Loucy (cell line): ENCODE measurements at regions not wholly inside any gene's neighbourhood (a gene's known extent, or its start where the extent isn't known, plus 50 kb on each side); places are given as distances from the start of the nearest gene placed in this dataset.

ENCODE experiments used
- H2AFZ ChIP-seq: fragments of 200-600 bp; sonication (generic); 2 replicates; pipeline ENCODE4 v1.6.0; 2016; ENCODE audit warnings: antibody characterized with exemption, mild to moderate bottlenecking, low read length, moderate library complexity
- H3F3A ChIP-seq: fragments of 200-600 bp; 2 replicates; pipeline ENCODE4 v1.6.0; 2016; ENCODE audit warnings: antibody characterized with exemption, low read depth, mild to moderate bottlenecking
- H3K27me3 ChIP-seq: fragments of 200-600 bp; sonication (generic); 2 replicates; pipeline ENCODE4 v1.6.1; 2014; ENCODE audit warnings: low read length, mild to moderate bottlenecking; ENCODE audit not compliant: insufficient read depth, poor library complexity, severe bottlenecking
- H3K36me3 ChIP-seq: fragments of 200-600 bp; sonication (generic); 2 replicates; pipeline ENCODE4 v1.6.1; 2016; ENCODE audit warnings: low read length; ENCODE audit not compliant: insufficient read depth
- H3K4me1 ChIP-seq: fragments of 200-600 bp; sonication (generic); 2 replicates; pipeline ENCODE4 v1.5.1; 2014; ENCODE audit warnings: low read length, mild to moderate bottlenecking; ENCODE audit not compliant: insufficient read depth, poor library complexity, severe bottlenecking
- H3K4me2 ChIP-seq: fragments of 200-600 bp; sonication (generic); 2 replicates; pipeline ENCODE4 v1.6.0; 2014; ENCODE audit warnings: antibody characterized with exemption, low read length, low read depth, mild to moderate bottlenecking; ENCODE audit not compliant: poor library complexity, severe bottlenecking
- H3K4me3 ChIP-seq: fragments of 200-600 bp; sonication (generic); 2 replicates; pipeline ENCODE4 v1.5.1; 2014; ENCODE audit warnings: low read length, mild to moderate bottlenecking, mixed read lengths; ENCODE audit not compliant: poor library complexity, severe bottlenecking
- H3K79me2 ChIP-seq: fragments of 200-600 bp; sonication (generic); 2 replicates; pipeline ENCODE4 v1.6.1; 2014; ENCODE audit warnings: low read length; ENCODE audit not compliant: insufficient read depth
- H3K9ac ChIP-seq: fragments of 200-600 bp; sonication (generic); 2 replicates; pipeline ENCODE4 v1.6.0; 2014; ENCODE audit warnings: mild to moderate bottlenecking, low read depth, low read length, moderate library complexity; ENCODE audit not compliant: poor library complexity, severe bottlenecking
- H3K9me2 ChIP-seq: fragments of 200-600 bp; sonication (generic); replicated peaks from 2 replicates; pipeline ENCODE4 v1.6.1; 2016; ENCODE audit warnings: low read depth, low read length, mixed read lengths
- H3K9me3 ChIP-seq: fragments of 200-600 bp; sonication (generic); 2 replicates; pipeline ENCODE4 v1.6.1; 2014; ENCODE audit warnings: mild to moderate bottlenecking, antibody characterized with exemption, low read length, low read depth; ENCODE audit not compliant: insufficient read depth
- H4K20me1 ChIP-seq: fragments of 200-600 bp; sonication (generic); 2 replicates; pipeline ENCODE4 v1.6.0; 2014; ENCODE audit warnings: antibody characterized with exemption, low read length, mild to moderate bottlenecking; ENCODE audit not compliant: insufficient read depth, poor library complexity, severe bottlenecking
- CTCF ChIP-seq: fragments of 200-600 bp; sonication (generic); conservative IDR thresholded peaks from 2 replicates; pipeline ENCODE4 v1.5.1; 2014; ENCODE audit warnings: mild to moderate bottlenecking, antibody characterized with exemption, low read length
- EZH2phosphoT487 ChIP-seq: fragments of 200-600 bp; IDR thresholded peaks from 2 replicates; pipeline ENCODE4 v1.6.1; 2018; ENCODE audit warnings: antibody characterized with exemption, mild to moderate bottlenecking, moderate library complexity, borderline replicate concordance

DNA sequence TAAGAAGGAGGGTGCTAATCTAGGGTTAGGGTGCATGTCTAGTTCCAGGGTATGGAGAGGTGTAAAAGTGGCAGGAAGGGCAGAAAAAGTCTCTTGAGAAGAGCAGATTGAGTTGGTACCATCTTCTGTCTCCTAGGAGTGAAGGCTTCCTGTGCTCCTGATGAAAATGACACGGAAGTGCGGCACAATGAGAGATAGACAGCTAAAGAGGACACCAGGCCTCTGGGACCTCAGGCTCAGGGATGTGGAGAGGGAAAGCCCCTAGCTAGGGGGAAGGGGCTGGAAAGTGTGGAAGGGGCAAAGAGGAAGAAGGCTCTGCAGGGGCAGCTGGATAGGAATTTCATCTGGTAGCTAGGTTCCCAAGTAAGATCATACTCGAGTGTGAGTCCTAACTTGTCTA is 498.3 kb upstream of the EEF2KMT start:
- Histone ChIP-seq H3K27me3 (no peaks in the 10 kb centered on the region), H3K36me3 (no peaks in the 10 kb centered on the region), H3F3A (no peaks in the 10 kb centered on the region), H3K4me1 (no peaks in the 10 kb centered on the region), H3K9me2 (no peaks in the 10 kb centered on the region), H3K4me2 (no peak overlapping the region), H3K9me3 (no peaks in the 10 kb centered on the region), H3K4me3 (no peak overlapping the region), H3K9ac (no peak overlapping the region), H3K79me2 (no peaks in the 10 kb centered on the region), H4K20me1 (no peaks in the 10 kb centered on the region), H2AFZ (no peak overlapping the region)
- TF ChIP-seq CTCF (no peak), EZH2phosphoT487 (no peak)

DNA sequence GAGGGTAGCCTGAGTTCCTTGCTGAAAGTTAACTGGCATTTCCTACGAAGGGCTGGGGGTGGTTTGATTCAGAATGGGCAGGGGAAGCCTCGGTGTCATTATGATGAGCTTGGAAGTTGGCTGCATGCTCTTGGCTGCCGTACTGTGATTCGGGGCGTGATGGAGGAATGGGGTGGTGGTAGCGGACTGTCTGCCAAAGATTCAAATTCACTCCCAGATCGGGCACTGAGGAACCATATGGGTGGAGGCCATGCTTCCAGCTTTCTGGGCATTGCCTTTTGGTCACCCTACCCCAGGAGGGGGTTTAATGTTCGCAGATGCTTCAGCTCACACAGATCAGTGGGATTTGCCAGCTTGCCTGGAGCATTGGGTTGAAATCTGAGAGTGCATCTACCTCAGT is 492.8 kb upstream of the EEF2KMT start:
- Histone ChIP-seq H3K9me3 (no peaks in the 10 kb centered on the region), H3K9me2 (no peaks in the 10 kb centered on the region), H3K79me2 (no peaks in the 10 kb centered on the region), H3K4me3 (no peak overlapping the region), H3K4me1 (no peaks in the 10 kb centered on the region), H4K20me1 (no peaks in the 10 kb centered on the region), H3K9ac (no peak overlapping the region), H3F3A (no peaks in the 10 kb centered on the region), H3K27me3 (no peaks in the 10 kb centered on the region), H3K4me2 (no peak overlapping the region), H3K36me3 (no peaks in the 10 kb centered on the region), H2AFZ (no peak overlapping the region)
- TF ChIP-seq CTCF (no peak), EZH2phosphoT487 (no peak)

GRCh38 chr16:5589812-5590373 is 492.3 kb upstream of the EEF2KMT start:
- no peak for TF ChIP-seq EZH2phosphoT487
- no peak for TF ChIP-seq CTCF
- Histone ChIP-seq H3K79me2 (no peaks in the 10 kb centered on the region), H3K4me3 (no peak overlapping the region), H3K4me1 (no peaks in the 10 kb centered on the region), H4K20me1 (no peaks in the 10 kb centered on the region), H3K9me2 (no peaks in the 10 kb centered on the region), H3K27me3 (no peaks in the 10 kb centered on the region), H2AFZ (no peak overlapping the region), H3K9ac (no peak overlapping the region), H3K36me3 (no peaks in the 10 kb centered on the region), H3K9me3 (no peaks in the 10 kb centered on the region), H3K4me2 (no peak overlapping the region), H3F3A (no peaks in the 10 kb centered on the region)
